ES-I3 (cell line): ENCODE measurements at regions not wholly inside any gene's neighbourhood (a gene's known extent, or its start where the extent isn't known, plus 50 kb on each side); places are given as distances from the start of the nearest gene placed in this dataset.
A peak's percentile ranks its signal among the peaks of the same experiment; 100 is the strongest.

Experiments used
- H3K36me3 ChIP-seq: 2 replicates; pipeline ENCODE4 v1.6.1; 2013; ENCODE audit warnings: mild to moderate bottlenecking, low read length, control low read depth, moderate library complexity; ENCODE audit not compliant: insufficient read depth
- H3K4me1 ChIP-seq: 2 replicates; pipeline ENCODE4 v1.6.1; 2013; ENCODE audit warnings: mild to moderate bottlenecking, control low read depth, low read length; ENCODE audit not compliant: insufficient read depth
- H3K9ac ChIP-seq: 2 replicates; pipeline ENCODE4 v1.6.1; 2013; ENCODE audit warnings: low read depth, mild to moderate bottlenecking, low read length, moderate library complexity
- H3K9me3 ChIP-seq: 2 replicates; pipeline ENCODE4 v1.6.1; 2013; ENCODE audit warnings: mild to moderate bottlenecking, low read length, moderate library complexity; ENCODE audit not compliant: control insufficient read depth, insufficient read depth

DNA sequence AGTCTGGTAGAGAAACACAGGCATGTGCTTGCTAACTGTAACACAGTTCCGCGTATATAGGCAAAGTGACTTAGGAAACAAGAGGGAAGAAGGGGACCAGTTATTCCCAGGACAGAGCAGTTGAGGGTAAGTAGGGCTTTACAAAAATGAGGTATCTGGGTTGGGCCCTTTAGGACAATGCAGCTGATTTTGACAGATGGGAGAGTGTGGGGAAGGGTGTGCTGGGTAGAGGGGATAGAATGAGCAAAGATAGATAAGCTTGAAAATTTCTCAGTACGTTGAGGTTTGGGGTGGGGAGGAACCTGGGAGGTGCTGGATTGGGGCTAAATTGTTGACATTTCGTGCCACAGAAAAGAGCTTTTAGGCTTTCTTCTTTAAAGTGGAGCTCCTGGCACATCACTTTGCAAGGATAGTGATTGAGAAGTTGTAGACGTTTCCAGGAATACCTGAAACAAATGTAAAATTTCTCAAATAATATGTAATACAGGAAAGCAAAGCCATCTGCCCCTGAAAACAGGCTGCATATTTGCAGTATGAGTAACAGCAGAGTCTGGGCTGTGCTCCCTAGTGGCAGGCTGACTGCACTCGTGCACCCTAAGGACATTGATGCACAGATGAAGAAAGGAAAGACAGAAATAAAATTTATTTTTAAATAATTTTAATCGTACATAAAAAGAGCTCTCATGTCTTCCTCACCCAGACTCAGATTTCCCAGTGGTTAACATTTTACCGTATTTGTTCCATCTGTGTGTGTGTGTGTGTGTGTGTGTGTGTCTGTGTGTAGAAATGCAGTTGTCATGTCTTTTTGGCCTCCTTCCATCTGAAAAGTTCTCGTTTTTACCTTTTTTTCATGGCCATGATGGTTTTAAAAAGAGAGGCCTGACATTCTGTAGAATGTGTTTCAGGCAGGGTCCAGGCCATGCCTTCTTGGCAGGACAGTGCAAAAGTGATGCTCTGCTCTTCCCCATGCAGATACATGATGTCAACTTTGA is 144.9 kb upstream of the DMRT1 start:
- H3K9ac ChIP-seq = no peak overlapping the region
- H3K9me3 ChIP-seq = no peaks in the 10 kb centered on the region
- no peaks in the 10 kb centered on the region for H3K36me3 ChIP-seq
- H3K4me1 ChIP-seq = peaks cover 13% of the 10 kb centered on the region

DNA sequence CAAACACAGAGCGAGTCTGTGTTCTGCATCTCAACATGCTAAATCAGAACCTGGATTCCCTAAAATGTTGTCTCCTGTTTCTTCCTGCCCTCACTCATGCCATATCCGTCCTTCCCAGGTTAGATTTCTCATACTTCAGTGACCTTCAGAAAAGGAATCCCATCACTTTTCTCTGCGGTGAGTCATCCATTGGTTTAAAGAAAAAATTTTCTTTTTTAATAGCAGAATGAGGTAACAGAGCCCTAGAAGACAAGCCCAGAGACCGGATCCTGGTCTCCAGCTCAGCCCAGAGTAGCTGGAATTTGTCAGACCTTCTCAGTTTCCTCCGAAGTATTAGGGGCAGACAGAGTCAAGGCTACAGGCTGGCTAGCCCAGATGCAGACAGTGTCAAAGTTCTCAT is 143.2 kb upstream of the DMRT1 start:
- no peaks in the 10 kb centered on the region for H3K36me3 ChIP-seq
- H3K4me1 ChIP-seq = peaks cover 8% of the 10 kb centered on the region
- H3K9me3 ChIP-seq = no peaks in the 10 kb centered on the region
- no peak overlapping the region for H3K9ac ChIP-seq

DNA sequence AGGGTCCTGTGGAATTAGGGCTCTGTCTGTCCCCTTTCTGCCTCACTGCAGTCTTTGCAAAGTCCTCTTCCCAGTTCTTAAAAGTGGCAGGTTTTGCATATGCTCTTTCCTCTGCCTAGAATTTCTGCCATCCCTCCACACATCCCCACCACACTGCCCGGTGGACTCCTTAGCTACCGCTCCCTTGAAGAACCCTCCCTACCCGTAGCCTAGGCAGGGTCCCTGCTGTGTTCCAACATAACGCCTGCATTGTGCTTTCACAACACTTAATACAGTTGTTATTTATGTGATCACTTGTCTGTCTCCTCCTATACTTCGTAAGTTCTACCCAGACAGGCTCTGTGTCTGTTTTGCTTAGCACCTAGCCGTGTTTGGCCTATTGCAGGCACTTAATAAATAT is 142.5 kb upstream of the DMRT1 start:
- Histone ChIP-seq H3K36me3 (no peaks in the 10 kb centered on the region), H3K9me3 (no peaks in the 10 kb centered on the region), H3K9ac (no peak overlapping the region), H3K4me1 (peaks cover 5% of the 10 kb centered on the region; the same call in 1 of the 2 replicates)

DNA sequence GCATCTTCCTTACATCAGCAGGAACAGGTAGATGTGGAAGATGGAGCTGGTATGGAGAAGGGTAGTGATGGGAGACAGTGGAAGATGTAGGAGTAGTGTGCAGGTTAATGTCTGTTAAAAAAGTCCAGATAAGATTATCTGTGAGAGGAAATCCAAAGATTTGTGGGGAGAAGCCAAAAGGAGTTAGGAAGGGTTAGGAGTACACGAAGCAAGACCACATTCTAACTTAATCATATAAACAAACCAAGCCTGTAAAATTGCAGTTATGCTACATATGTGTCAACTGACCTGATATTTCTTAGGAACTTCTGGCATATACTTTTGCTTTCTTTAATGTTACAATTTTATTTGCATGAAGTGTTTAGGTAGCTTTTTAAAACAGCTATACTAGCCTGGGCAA is 142.1 kb upstream of the DMRT1 start:
- no peak overlapping the region for H3K9ac ChIP-seq
- H3K4me1 ChIP-seq = peaks cover 5% of the 10 kb centered on the region; the same call in 1 of the 2 replicates
- H3K36me3 ChIP-seq = no peaks in the 10 kb centered on the region
- H3K9me3 ChIP-seq = no peaks in the 10 kb centered on the region

DNA sequence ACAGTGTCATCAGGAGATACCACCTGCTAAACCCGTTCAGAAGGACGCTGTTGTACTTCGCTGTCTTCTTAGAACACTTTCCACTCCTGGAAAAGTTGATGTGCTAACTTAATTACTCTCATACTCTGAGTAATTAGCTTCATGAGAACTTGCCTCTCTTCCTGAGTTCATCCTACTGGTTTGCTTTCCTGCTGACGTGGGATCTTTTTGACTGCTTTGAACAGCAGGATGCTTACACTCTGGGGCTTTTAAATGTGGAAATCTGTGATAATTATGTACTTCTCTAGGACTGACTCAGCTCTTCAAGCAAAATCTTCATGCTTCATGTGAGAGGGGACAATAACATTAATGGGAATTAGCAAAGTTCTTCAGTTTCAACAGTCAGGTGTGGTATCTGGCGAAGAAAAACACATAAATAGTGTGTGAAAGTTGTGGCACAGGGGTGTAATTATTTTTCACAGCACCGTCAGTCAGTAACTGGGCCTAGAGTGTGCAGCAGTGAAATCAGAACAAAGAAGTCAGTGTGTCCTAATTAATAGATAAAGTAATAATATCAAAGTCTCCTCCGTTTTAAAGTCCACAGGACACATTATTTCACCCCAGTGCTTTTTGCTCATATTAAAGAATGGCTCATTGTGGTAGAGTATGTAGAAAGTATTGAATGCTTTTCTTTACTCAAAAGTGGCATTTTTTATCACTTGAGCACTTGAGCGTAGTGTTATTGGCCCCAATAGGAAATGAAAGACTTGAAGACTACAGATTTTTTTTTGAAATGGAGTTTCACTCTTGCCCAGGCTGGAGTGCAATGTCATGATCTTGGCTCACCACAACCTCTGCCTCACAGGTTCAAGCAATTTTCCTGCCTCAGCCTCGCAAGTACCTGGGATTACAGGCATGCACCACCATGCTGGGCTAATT is 140.9 kb upstream of the DMRT1 start:
- no peaks in the 10 kb centered on the region for H3K9me3 ChIP-seq
- H3K9ac ChIP-seq = no peak overlapping the region
- H3K36me3 ChIP-seq = no peaks in the 10 kb centered on the region
- peaks cover 5% of the 10 kb centered on the region; the same call in 1 of the 2 replicates for H3K4me1 ChIP-seq

DNA sequence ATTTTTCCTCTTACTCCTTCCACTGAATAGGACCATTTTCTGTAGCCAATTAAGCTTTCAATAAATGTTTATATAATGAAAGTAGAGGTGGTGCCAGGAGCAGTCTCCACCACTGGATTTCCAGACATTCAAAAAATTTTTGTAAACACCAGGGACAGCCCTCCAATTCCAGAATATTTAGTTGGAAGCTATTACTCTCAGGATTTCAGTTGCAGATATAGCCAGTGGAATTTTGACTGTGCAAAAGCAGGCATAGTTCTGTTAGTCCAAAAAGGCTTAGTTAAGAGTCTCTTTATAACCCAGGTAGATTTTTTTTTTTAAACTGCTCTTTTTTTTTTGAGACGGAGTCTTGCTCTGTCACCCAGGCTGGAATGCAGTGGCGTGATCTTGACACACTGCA is 138.1 kb upstream of the DMRT1 start:
- H3K4me1 ChIP-seq = peaks cover 2% of the 10 kb centered on the region
- no peaks in the 10 kb centered on the region for H3K36me3 ChIP-seq
- no peak overlapping the region for H3K9ac ChIP-seq
- no peaks in the 10 kb centered on the region for H3K9me3 ChIP-seq

DNA sequence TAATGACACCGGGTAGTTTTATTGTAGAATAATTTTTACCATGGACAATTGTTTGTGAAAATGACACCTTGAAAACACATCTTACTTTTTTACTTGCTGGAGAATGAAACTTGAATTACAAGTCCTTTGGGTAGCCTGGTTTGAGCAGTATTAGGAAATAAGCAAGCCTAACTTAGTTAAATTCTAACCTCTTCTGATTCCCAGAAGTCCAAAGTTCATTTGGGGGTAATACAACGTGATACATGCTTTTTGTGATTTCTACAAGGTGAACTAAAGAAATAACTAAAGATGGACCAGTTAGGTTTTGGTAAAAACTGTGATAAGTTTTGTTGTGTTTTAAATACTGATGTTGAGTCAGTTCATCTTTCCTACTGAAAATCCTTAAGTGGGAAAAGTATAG is 135.4 kb upstream of the DMRT1 start:
- Histone ChIP-seq H3K9ac (no peak overlapping the region), H3K4me1 (peaks cover 10% of the 10 kb centered on the region), H3K36me3 (no peaks in the 10 kb centered on the region), H3K9me3 (no peaks in the 10 kb centered on the region)

DNA sequence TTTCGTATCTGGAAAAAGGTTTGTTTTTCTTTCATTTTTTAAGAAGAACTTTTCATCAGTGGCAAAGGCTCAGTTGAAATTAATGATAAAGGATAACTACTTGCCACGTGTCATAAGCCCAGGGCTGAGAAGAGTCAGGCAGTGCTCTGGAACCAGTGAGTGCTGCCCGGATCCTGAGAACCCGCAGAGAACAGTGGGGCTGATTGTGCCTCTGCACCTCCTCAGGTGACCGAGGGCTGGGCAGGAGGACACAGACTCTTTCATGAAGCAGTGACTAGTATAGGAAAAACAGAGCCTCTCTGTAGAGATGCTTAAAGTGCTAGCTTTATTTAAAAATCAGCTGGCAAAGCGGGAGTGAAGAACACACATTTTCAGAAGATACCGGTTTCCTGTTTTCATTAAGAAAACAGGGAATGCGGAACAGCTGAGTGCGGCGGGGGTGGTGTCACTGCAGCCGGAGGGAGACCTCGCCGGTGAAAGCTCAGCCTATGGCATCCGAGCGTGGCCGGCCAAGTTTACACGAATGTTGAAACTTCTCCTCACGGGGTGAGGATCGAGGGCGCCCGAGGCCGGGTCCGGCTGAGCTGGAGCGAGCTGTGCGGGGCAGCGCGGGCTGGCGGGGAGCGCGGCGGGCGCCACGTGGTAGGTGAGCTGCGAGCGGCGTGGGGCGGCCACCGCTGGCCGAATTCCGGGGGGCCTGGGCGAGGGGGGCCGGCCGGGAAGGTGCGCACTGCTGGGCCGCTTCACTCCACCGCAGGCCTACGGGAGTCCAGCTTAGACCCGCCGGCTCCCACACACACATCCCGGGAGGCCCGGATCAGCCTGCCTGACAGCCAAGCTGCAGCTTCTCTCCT is 134.7 kb upstream of the DMRT1 start:
- peaks cover 10% of the 10 kb centered on the region for H3K4me1 ChIP-seq

DNA sequence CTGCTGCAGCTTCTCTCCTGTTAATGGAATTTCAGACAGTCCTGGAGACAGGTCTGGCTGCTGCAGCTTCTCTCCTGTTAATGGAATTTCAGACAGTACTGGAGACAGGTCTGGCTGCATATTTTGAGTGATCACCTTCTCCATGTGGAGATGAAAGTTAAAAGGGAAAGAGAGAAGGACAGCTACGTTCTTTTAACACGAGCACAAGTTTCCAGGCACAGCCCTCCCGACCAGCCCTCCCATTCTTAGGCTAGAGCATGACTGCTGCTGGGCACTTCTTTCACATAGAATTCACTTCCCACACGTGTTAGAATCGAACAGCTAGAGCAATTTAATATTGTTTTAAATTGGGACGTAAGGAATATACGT is 133.3 kb upstream of the DMRT1 start:
- peaks cover 10% of the 10 kb centered on the region for H3K4me1 ChIP-seq
- H3K9ac ChIP-seq = no peak overlapping the region
- H3K9me3 ChIP-seq = no peaks in the 10 kb centered on the region

More for the DNA sequence above, 134.7 kb upstream of the DMRT1 start:
- Histone ChIP-seq H3K9ac (peak overlapping the region; percentile 63; the same call in 1 of the 2 replicates), H3K9me3 (no peaks in the 10 kb centered on the region), H3K36me3 (peaks cover 3% of the 10 kb centered on the region; the same call in 1 of the 2 replicates)

DNA sequence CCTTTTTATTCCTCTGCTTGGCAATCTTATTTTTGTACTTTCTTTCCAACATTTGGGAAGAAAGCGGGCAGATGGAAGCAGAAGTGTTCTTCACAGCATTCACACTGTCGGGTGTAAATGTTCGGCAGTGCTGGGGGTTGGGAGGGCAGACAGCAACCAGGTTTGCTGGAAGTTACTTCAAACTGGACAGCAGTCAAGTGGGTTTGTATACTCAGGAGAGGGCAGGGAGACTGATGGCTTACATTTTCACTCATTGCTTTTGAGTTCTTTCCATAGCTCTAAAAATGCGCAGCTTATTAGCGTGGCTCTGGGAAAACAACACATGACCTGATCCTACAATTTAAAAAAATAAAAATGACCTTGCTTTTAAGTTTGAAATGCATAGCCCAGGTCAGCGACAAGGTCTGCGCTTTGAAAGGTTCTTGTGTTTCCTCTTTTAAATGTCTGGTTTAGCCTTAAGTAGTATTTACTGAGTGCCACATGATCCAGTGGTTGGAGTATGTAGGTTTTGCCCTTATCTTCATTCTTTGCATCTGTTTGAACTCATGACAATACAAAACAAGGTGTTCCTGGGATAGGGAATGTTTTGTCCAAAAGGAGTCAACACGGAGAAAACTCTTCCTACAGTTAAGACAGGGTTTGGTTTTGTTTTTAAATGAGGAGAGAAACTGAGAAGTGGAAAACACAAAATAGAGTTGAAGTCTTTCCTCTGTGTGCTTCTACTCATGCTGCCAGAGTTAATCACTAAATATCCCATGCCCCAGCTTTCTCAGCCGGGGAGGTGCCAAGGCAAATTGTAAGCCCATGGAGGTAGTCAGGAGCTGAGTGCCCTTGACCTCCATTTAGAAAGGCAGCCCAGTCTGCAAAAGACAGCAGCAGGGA is 132.7 kb upstream of the DMRT1 start:
- H3K36me3 ChIP-seq = peaks cover 3% of the 10 kb centered on the region; the same call in 1 of the 2 replicates
- no peak overlapping the region for H3K9ac ChIP-seq
- no peaks in the 10 kb centered on the region for H3K9me3 ChIP-seq
- peaks cover 10% of the 10 kb centered on the region for H3K4me1 ChIP-seq

More for the DNA sequence above, 133.3 kb upstream of the DMRT1 start:
- H3K36me3 ChIP-seq = peaks cover 3% of the 10 kb centered on the region; the same call in 1 of the 2 replicates

DNA sequence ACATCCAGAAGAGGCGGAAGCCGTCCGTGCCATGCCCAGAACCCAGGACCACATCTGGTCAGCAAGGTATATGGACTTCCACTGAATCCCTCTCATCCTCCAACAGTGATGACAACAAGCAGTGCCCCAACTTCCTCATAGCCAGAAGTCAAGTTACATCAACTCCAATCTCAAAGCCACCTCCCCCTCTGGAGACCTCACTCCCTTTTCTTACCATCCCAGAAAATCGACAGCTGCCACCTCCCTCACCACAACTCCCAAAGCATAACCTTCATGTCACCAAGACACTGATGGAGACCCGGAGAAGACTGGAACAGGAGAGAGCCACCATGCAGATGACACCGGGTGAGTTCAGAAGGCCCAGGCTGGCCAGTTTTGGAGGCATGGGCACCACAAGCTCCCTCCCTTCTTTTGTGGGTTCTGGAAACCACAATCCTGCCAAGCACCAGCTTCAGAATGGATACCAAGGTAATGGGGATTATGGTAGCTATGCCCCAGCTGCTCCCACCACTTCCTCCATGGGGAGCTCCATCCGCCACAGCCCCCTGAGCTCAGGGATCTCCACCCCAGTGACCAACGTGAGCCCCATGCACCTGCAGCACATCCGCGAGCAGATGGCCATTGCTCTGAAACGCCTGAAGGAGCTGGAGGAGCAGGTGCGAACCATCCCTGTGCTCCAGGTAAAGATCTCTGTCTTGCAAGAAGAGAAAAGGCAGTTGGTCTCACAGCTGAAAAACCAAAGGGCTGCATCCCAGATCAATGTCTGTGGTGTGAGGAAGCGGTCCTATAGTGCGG is 130.3 kb upstream of the DMRT1 start:
- Histone ChIP-seq H3K36me3 (peaks cover 3% of the 10 kb centered on the region; the same call in 1 of the 2 replicates), H3K9ac (no peak overlapping the region), H3K4me1 (peaks cover 10% of the 10 kb centered on the region)

DNA sequence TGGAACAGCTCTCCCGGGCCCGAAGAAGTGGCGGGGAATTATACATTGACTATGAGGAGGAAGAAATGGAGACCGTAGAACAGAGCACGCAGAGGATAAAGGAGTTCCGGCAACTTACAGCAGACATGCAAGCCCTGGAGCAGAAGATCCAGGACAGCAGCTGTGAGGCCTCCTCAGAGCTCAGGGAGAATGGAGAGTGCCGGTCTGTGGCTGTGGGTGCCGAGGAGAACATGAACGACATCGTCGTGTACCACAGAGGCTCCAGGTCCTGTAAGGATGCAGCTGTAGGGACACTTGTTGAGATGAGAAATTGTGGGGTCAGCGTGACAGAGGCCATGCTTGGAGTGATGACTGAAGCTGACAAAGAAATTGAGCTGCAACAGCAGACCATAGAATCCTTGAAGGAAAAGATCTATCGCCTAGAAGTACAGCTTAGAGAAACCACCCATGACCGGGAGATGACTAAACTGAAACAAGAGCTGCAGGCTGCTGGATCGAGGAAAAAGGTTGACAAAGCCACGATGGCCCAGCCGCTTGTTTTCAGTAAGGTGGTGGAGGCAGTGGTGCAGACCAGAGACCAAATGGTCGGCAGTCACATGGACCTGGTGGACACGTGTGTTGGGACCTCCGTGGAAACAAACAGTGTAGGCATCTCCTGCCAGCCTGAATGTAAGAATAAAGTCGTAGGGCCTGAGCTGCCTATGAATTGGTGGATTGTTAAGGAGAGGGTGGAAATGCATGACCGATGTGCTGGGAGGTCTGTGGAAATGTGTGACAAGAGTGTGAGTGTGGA is 129.5 kb upstream of the DMRT1 start:
- H3K36me3 ChIP-seq = peaks cover 3% of the 10 kb centered on the region; the same call in 1 of the 2 replicates
- H3K9me3 ChIP-seq = no peaks in the 10 kb centered on the region
- H3K4me1 ChIP-seq = peaks cover 10% of the 10 kb centered on the region
- no peak overlapping the region for H3K9ac ChIP-seq

More for the DNA sequence above, 130.3 kb upstream of the DMRT1 start:
- H3K9me3 ChIP-seq = no peaks in the 10 kb centered on the region
